ENCODE measurements at regions not wholly inside any gene's neighbourhood (a gene's known extent, or its start where the extent isn't known, plus 50 kb on each side); places are given as distances from the start of the nearest gene placed in this dataset.
"Not testable (repeated sequence)": the region's sequence is repeated elsewhere in the genome, so short reads cannot be mapped to it uniquely, and the experiment has no call there.

DNA sequence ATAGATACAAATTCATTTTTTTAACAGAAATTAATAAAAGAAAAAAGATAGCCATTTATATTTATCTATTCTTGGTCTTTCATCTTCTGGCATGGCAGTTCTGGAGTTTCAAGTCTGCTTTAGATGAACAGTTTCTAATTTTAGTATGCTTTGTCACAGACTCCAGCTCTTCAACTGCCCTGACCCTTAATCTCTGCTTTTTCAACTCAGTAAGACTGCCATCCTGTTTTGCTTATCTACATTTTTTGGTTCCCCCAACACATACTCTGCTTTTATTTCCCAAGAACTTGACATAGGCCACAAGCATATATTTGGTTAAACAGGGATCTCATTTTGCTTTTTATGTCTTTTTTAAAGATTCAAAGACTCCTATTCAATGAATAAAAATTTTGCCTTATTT, 309.3 kb upstream of the KCND2 start:
- Histone ChIP-seq H3K9me3 (ENCODE audit: control insufficient read depth, low read length) (no peaks in the 10 kb centered on the region), H3K27me3 (ENCODE audit: control insufficient read depth in 1 of 2, insufficient read depth in 2 of 2, low read length in 1 of 2) (no peaks in the 10 kb centered on the region), H3K36me3 (ENCODE audit: control insufficient read depth in 1 of 2, insufficient read depth in 2 of 2, low read length in 1 of 2) (no peaks in the 10 kb centered on the region), H3K4me3 (ENCODE audit: low read length in 2 of 2) (no peak overlapping the region), H3K27ac (ENCODE audit: low read depth in 1 of 2, low read length in 2 of 2) (no peak overlapping the region), H3K4me1 (ENCODE audit: control insufficient read depth in 1 of 2, insufficient read depth in 2 of 2, low read length in 2 of 2) (no peaks in the 10 kb centered on the region)
- no peak for DNase-seq
- intact Hi-C loops (cut with DNase I): no loop called here
- ATAC-seq (ENCODE audit: low FRiP score): no peak

DNA sequence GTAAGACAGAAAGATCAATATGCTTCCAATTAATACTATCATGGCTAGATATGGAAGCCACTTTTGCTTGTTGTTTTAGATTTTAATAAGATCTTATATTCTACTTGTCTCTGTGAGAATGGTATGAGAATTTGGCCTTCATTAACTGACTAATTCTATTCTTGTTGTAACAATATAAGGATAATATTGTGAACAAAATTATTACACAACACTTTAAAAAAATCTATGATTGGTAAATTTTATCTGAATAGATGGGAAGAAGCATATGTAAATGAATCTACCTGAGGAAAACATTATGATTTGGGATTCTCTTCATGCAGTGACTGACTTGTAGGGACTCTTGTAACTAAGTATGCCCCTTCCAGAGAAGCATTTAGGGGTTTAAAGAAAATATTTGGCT, 308.9 kb upstream of the KCND2 start:
- H3K4me3 ChIP-seq (ENCODE audit: low read length in 2 of 2): no peak overlapping the region
- H3K27ac ChIP-seq (ENCODE audit: low read depth in 1 of 2, low read length in 2 of 2): no peak overlapping the region
- no peaks in the 10 kb centered on the region for H3K36me3 ChIP-seq (ENCODE audit: control insufficient read depth in 1 of 2, insufficient read depth in 2 of 2, low read length in 1 of 2)
- H3K27me3 ChIP-seq (ENCODE audit: control insufficient read depth in 1 of 2, insufficient read depth in 2 of 2, low read length in 1 of 2): no peaks in the 10 kb centered on the region
- intact Hi-C loops (cut with DNase I): no loop called here
- DNase-seq: no peak
- no peaks in the 10 kb centered on the region for H3K9me3 ChIP-seq (ENCODE audit: control insufficient read depth, low read length)
- ATAC-seq (ENCODE audit: low FRiP score): no peak
- H3K4me1 ChIP-seq (ENCODE audit: control insufficient read depth in 1 of 2, insufficient read depth in 2 of 2, low read length in 2 of 2): no peaks in the 10 kb centered on the region

DNA sequence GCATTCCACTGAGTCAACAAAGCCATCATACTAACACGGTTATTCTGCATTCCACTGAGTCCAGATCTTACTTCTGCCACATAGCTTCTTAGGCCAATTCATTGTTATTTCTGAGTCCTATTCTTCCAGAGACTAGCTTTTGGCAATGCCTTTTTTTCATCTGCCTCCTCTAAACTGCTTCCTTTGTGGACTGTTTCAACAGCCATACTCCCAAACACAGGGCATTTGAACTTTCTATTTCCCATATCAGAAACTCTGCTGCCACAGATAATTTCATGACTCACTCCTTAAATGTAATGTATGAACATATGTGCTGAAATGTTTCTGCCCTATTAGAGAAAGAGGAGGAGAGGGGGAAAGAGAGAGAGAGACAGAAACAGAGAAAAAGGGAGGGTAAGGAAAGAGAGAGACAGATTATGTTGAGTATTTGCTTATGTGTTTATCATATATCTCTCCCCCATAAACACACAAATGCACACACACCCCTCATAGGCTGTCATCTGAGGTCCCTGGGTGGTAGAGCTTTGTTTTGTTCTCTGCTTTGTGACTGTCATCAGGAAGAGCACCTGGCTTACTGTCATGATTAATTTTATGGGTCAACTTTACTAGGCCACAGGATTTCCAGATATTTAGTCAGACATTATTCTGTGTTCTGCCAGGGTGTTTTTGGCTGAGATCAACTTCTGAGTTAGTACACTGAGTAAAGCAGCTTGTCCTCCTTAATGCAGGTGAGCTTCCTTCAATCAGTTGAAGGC, 308.0 kb upstream of the KCND2 start:
- Histone ChIP-seq H3K36me3 (ENCODE audit: control insufficient read depth in 1 of 2, insufficient read depth in 2 of 2, low read length in 1 of 2) (no peaks in the 10 kb centered on the region), H3K27ac (ENCODE audit: low read depth in 1 of 2, low read length in 2 of 2) (no peak overlapping the region), H3K4me1 (ENCODE audit: control insufficient read depth in 1 of 2, insufficient read depth in 2 of 2, low read length in 2 of 2) (no peaks in the 10 kb centered on the region), H3K4me3 (ENCODE audit: low read length in 2 of 2) (no peak overlapping the region), H3K27me3 (ENCODE audit: control insufficient read depth in 1 of 2, insufficient read depth in 2 of 2, low read length in 1 of 2) (no peaks in the 10 kb centered on the region), H3K9me3 (ENCODE audit: control insufficient read depth, low read length) (no peaks in the 10 kb centered on the region)
- DNase-seq (no peak), ATAC-seq (ENCODE audit: low FRiP score) (no peak)
- WGBS, 2 donors: 9% methylated on average over 1 of the region's 1 CpG
- intact Hi-C loops (cut with DNase I): no loop called here

DNA sequence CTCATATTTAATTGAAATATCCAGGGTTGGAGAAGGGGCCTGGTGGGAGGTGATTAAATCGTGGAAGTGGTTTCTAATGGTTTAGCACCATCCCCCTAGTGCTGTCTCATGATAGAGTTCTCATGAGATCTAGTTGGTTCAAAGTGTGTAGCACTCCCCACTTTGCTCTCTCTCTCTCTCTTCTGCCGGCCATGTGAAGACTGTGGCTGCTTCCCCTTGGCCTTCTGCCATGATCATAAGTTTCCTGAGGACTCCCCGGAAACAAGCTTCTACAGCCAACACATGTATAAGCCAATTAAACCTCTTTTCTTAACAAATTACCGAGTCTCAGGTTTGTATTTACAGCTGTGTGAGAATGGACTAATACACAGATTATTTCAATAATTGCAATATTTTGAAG, 305.8 kb upstream of the KCND2 start:
- Histone ChIP-seq H3K27ac (ENCODE audit: low read depth in 1 of 2, low read length in 2 of 2) (no peak overlapping the region), H3K4me3 (ENCODE audit: low read length in 2 of 2) (no peak overlapping the region), H3K4me1 (ENCODE audit: control insufficient read depth in 1 of 2, insufficient read depth in 2 of 2, low read length in 2 of 2) (no peaks in the 10 kb centered on the region), H3K9me3 (ENCODE audit: control insufficient read depth, low read length) (no peaks in the 10 kb centered on the region), H3K27me3 (ENCODE audit: control insufficient read depth in 1 of 2, insufficient read depth in 2 of 2, low read length in 1 of 2) (no peaks in the 10 kb centered on the region), H3K36me3 (ENCODE audit: control insufficient read depth in 1 of 2, insufficient read depth in 2 of 2, low read length in 1 of 2) (no peaks in the 10 kb centered on the region)
- intact Hi-C loops (cut with DNase I): no loop called here
- 68 to 74% methylated on average over 4 of the region's 4 CpGs for WGBS, 2 donors
- ATAC-seq (ENCODE audit: low FRiP score) (no peak), DNase-seq (no peak)

DNA sequence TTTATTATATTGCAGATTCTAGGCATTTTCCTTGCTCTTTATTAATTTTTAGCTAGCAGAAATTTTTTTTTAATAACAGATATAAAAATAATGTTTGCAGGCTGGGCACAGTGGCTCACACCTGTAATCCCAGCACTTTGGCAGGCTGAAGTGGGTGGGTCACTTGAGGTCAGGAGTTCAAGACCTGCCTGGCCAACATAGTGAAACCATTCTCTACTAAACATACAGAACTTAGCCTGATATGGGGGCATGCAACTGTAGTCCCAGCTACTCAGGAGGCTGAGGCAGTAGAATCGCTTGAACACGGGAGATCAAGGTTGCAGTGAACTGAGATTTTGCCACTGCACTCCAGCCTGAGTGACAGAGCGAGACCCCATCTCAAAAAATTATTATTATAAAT, 304.6 kb upstream of the KCND2 start:
- DNase-seq; intact Hi-C loops (cut with DNase I); H3K4me3 ChIP-seq (ENCODE audit: low read length in 2 of 2); H3K9me3 ChIP-seq (ENCODE audit: control insufficient read depth, low read length); H3K36me3 ChIP-seq (ENCODE audit: control insufficient read depth in 1 of 2, insufficient read depth in 2 of 2, low read length in 1 of 2); H3K4me1 ChIP-seq (ENCODE audit: control insufficient read depth in 1 of 2, insufficient read depth in 2 of 2, low read length in 2 of 2); H3K27ac ChIP-seq (ENCODE audit: low read depth in 1 of 2, low read length in 2 of 2); H3K27me3 ChIP-seq (ENCODE audit: control insufficient read depth in 1 of 2, insufficient read depth in 2 of 2, low read length in 1 of 2); ATAC-seq (ENCODE audit: low FRiP score): not testable (repeated sequence)
- WGBS, 2 donors: 92 to 96% methylated on average over 3 of the region's 3 CpGs

DNA sequence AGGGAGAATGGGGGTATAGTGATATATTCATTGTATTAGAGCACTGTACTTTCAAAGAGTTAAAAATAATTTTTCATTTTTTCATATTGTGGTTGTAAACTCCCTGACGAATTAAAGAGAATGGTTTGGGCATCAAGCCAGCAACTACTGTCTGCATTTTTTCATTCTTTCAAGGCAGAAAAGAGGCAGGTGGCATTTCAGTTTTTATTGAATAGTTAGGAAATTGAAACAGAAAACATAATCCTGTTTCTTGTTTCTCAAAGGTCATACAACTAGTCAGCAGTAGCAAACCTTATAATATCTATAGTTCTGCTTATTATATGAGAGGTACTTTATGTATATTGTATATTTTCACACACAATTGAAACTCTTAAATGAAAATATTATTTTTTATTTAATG, 303.9 kb upstream of the KCND2 start:
- Histone ChIP-seq H3K27me3 (ENCODE audit: control insufficient read depth in 1 of 2, insufficient read depth in 2 of 2, low read length in 1 of 2) (no peaks in the 10 kb centered on the region), H3K4me1 (ENCODE audit: control insufficient read depth in 1 of 2, insufficient read depth in 2 of 2, low read length in 2 of 2) (no peaks in the 10 kb centered on the region), H3K4me3 (ENCODE audit: low read length in 2 of 2) (no peak overlapping the region), H3K9me3 (ENCODE audit: control insufficient read depth, low read length) (no peaks in the 10 kb centered on the region), H3K27ac (ENCODE audit: low read depth in 1 of 2, low read length in 2 of 2) (no peak overlapping the region), H3K36me3 (ENCODE audit: control insufficient read depth in 1 of 2, insufficient read depth in 2 of 2, low read length in 1 of 2) (no peaks in the 10 kb centered on the region)
- ATAC-seq (ENCODE audit: low FRiP score) (no peak), DNase-seq (no peak)
- intact Hi-C loops (cut with DNase I): no loop called here
- 8 to 11% methylated on average over 1 of the region's 1 CpG for WGBS, 2 donors

DNA sequence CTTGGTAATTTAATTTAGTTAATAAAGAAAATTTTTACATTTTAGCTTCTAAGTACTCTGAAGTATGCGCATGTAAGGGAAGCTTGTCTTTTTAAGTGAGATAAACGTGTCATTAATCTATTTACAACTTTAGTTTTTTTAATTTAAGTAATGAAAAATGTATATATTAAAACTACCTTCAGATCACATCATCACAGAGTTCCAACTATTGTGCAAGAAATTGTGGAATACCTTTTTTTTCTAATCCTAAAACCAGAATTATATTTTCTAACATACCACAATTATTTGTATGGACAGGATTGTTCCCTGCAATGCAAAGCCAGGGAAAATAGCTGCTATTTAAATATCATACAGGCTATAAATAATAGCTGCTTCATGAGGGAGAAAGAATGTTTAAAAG, 303.2 kb upstream of the KCND2 start:
- no peak overlapping the region for H3K4me3 ChIP-seq (ENCODE audit: low read length in 2 of 2)
- no peaks in the 10 kb centered on the region for H3K4me1 ChIP-seq (ENCODE audit: control insufficient read depth in 1 of 2, insufficient read depth in 2 of 2, low read length in 2 of 2)
- intact Hi-C loops (cut with DNase I): no loop called here
- H3K27me3 ChIP-seq (ENCODE audit: control insufficient read depth in 1 of 2, insufficient read depth in 2 of 2, low read length in 1 of 2): no peaks in the 10 kb centered on the region
- no peaks in the 10 kb centered on the region for H3K9me3 ChIP-seq (ENCODE audit: control insufficient read depth, low read length)
- no peaks in the 10 kb centered on the region for H3K36me3 ChIP-seq (ENCODE audit: control insufficient read depth in 1 of 2, insufficient read depth in 2 of 2, low read length in 1 of 2)
- 82% methylated on average over 2 of the region's 2 CpGs for WGBS, 2 donors
- no peak for DNase-seq
- H3K27ac ChIP-seq (ENCODE audit: low read depth in 1 of 2, low read length in 2 of 2): no peak overlapping the region
- ATAC-seq (ENCODE audit: low FRiP score): no peak

DNA sequence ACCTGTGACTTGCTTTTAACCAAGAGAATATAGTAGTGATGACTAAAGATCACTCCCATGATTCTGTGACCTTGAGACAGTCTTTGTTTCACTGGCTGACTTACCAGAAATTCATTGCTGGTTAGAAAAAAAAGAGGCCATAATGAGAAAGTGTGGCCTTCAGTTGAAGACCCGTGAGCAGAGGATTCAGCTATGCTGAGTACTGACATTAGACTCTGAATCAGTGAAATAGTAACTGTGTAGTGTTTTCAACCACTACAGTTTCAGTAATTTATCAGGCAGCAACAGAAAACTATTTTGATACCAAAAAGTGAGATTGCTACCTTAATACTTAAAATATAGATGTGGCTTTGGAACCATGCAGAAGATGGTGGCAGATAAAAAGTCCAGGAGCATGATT, 298.0 kb upstream of the KCND2 start:
- H3K4me3 ChIP-seq (ENCODE audit: low read length in 2 of 2): no peak overlapping the region
- H3K36me3 ChIP-seq (ENCODE audit: control insufficient read depth in 1 of 2, insufficient read depth in 2 of 2, low read length in 1 of 2): no peaks in the 10 kb centered on the region
- H3K4me1 ChIP-seq (ENCODE audit: control insufficient read depth in 1 of 2, insufficient read depth in 2 of 2, low read length in 2 of 2): no peaks in the 10 kb centered on the region
- H3K27ac ChIP-seq (ENCODE audit: low read depth in 1 of 2, low read length in 2 of 2): no peak overlapping the region
- WGBS, 2 donors: 73 to 74% methylated on average over 1 of the region's 1 CpG
- H3K27me3 ChIP-seq (ENCODE audit: control insufficient read depth in 1 of 2, insufficient read depth in 2 of 2, low read length in 1 of 2): no peaks in the 10 kb centered on the region
- DNase-seq (no peak), ATAC-seq (ENCODE audit: low FRiP score) (no peak)
- intact Hi-C loops (cut with DNase I): no loop called here
- H3K9me3 ChIP-seq (ENCODE audit: control insufficient read depth, low read length): no peaks in the 10 kb centered on the region

DNA sequence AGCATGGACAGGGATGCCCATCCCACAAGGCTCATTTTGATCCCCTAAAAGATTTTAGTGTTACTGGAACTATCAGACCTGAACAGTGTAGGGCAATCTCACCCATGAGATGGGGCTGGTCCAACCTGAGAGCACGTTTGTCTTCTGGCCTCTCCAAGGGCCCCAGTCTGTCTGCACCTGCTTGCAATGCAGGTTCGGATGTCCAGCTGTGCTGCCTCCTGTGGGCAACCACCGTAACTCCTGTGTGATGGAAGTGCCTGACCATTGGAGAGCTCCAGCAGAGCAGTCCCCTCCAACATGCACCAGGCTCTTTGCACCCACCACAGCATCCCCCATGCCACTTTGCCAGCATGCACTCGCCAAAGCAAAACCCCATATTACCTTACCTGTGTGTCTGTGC, 290.1 kb upstream of the KCND2 start:
- H3K27me3 ChIP-seq (ENCODE audit: control insufficient read depth in 1 of 2, insufficient read depth in 2 of 2, low read length in 1 of 2): no peaks in the 10 kb centered on the region
- 82 to 88% methylated on average over 4 of the region's 4 CpGs for WGBS, 2 donors
- no peak overlapping the region for H3K4me3 ChIP-seq (ENCODE audit: low read length in 2 of 2)
- intact Hi-C loops (cut with DNase I): no loop called here
- H3K27ac ChIP-seq (ENCODE audit: low read depth in 1 of 2, low read length in 2 of 2): no peak overlapping the region
- ATAC-seq (ENCODE audit: low FRiP score): no peak
- H3K4me1 ChIP-seq (ENCODE audit: control insufficient read depth in 1 of 2, insufficient read depth in 2 of 2, low read length in 2 of 2): no peaks in the 10 kb centered on the region
- H3K9me3 ChIP-seq (ENCODE audit: control insufficient read depth, low read length): no peaks in the 10 kb centered on the region
- no peaks in the 10 kb centered on the region for H3K36me3 ChIP-seq (ENCODE audit: control insufficient read depth in 1 of 2, insufficient read depth in 2 of 2, low read length in 1 of 2)
- peak in 1 of 2 donors; percentile 34 for DNase-seq

All from aorta (tissue), 5 donors.